Loucy (cell line): ENCODE measurements at regions not wholly inside any gene's neighbourhood (a gene's known extent, or its start where the extent isn't known, plus 50 kb on each side); places are given as distances from the start of the nearest gene placed in this dataset.

Experiments
- CTCF ChIP-seq: fragments of 200-600 bp; sonication (generic); conservative IDR thresholded peaks from 2 replicates; pipeline ENCODE4 v1.5.1; 2014; ENCODE audit warnings: mild to moderate bottlenecking, antibody characterized with exemption, low read length
- EZH2phosphoT487 ChIP-seq: fragments of 200-600 bp; IDR thresholded peaks from 2 replicates; pipeline ENCODE4 v1.6.1; 2018; ENCODE audit warnings: antibody characterized with exemption, mild to moderate bottlenecking, moderate library complexity, borderline replicate concordance

GRCh38 chr6:15938107-15938506 is 190.8 kb upstream of the MYLIP start:
- no peak for TF ChIP-seq CTCF
- no peak for TF ChIP-seq EZH2phosphoT487
